Prostate gland (tissue), 2 donors: ENCODE measurements at regions not wholly inside any gene's neighbourhood (a gene's known extent, or its start where the extent isn't known, plus 50 kb on each side); places are given as distances from the start of the nearest gene placed in this dataset.

ENCODE experiments used
- DNase-seq: peaks from one replicate; pipeline ENCODE4 v3.0.0-alpha.2; 2019; ENCODE audit warnings: low spot score
- H3K27ac ChIP-seq, 2 donors: fragments of 200-600 bp; sonication (generic); 2 replicates each; pipeline ENCODE4 v1.5.1; 2017 to 2019
- H3K27me3 ChIP-seq: fragments of 200-600 bp; sonication (generic); replicated peaks from 2 replicates; pipeline ENCODE4 v1.5.1; 2019; ENCODE audit not compliant: insufficient read depth
- H3K36me3 ChIP-seq, 2 donors: fragments of 200-600 bp; sonication (generic); 1 replicate in 1 of 2; 2 replicates in 1 of 2; pipeline versions ENCODE4 v1.5.1 to v1.8.1; 2017 to 2019
- H3K4me1 ChIP-seq: fragments of 200-600 bp; sonication (generic); replicated peaks from 2 replicates; pipeline ENCODE4 v1.5.1; 2019
- H3K4me3 ChIP-seq, 2 donors: fragments of 200-600 bp; sonication (generic); 2 replicates each; pipeline ENCODE4 v1.5.1; 2017 to 2019
- H3K9me3 ChIP-seq: fragments of 200-600 bp; sonication (generic); 2 replicates; pipeline ENCODE4 v1.5.1; 2017
- POLR2A ChIP-seq: fragments of 450-650 bp; IDR thresholded peaks from one replicate; pipeline ENCODE4 v1.6.1; 2016; ENCODE audit warnings: antibody characterized with exemption, mild to moderate bottlenecking
- POLR2AphosphoS5 ChIP-seq: sonication (generic); formaldehyde crosslinking; IDR thresholded peaks from one replicate; pipeline ENCODE4 v1.6.1; 2017; ENCODE audit warnings: antibody characterized with exemption
- WGBS: methylation state at CpG from one replicate; pipeline ENCODE4 v1.1.5; 2018; 5-methylcytosine and 5-hydroxymethylcytosine counted together
- intact Hi-C: fragments of 100-400 bp; cut with DNase I; formaldehyde crosslinking; loops from one replicate; pipeline ENCODE4 v1.14.2; 2022
- TF ChIP-seq, protein P1 (sequence below), 4 experiments: fragments of 200-600 bp in 2 of 4; fragments of 450-650 bp in 2 of 4; sonication (generic) in 2 of 4; IDR thresholded peaks; 1 replicate in 3 of 4; 2 replicates in 1 of 4; pipeline ENCODE4 v1.5.1; 2016 to 2019; ENCODE audit warnings: antibody characterized with exemption in 4 of 4, mild to moderate bottlenecking in 2 of 4, moderate library complexity in 2 of 4

- 100% methylated on average over 3 of the region's 3 CpGs for WGBS
- intact Hi-C loops, result no loop called here
- no peak overlapping the region for H3K27ac ChIP-seq
- H3K9me3 ChIP-seq, result no peaks in the 10 kb centered on the region
- no peak for DNase-seq
- no peaks in the 10 kb centered on the region for H3K36me3 ChIP-seq
- TF ChIP-seq POLR2A, result no peak
- no peak for TF ChIP-seq POLR2AphosphoS5
- TF ChIP-seq, protein P1, sequence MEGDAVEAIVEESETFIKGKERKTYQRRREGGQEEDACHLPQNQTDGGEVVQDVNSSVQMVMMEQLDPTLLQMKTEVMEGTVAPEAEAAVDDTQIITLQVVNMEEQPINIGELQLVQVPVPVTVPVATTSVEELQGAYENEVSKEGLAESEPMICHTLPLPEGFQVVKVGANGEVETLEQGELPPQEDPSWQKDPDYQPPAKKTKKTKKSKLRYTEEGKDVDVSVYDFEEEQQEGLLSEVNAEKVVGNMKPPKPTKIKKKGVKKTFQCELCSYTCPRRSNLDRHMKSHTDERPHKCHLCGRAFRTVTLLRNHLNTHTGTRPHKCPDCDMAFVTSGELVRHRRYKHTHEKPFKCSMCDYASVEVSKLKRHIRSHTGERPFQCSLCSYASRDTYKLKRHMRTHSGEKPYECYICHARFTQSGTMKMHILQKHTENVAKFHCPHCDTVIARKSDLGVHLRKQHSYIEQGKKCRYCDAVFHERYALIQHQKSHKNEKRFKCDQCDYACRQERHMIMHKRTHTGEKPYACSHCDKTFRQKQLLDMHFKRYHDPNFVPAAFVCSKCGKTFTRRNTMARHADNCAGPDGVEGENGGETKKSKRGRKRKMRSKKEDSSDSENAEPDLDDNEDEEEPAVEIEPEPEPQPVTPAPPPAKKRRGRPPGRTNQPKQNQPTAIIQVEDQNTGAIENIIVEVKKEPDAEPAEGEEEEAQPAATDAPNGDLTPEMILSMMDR (IDR thresholded peaks at IDR 0.05), result no peak
- H3K27me3 ChIP-seq, result no peaks in the 10 kb centered on the region
- H3K4me1 ChIP-seq, result no peaks in the 10 kb centered on the region
- no peak overlapping the region for H3K4me3 ChIP-seq
Measured at GRCh38 chr3:190926619-190927018, 64.1 kb upstream of the GMNC start.

GRCh38 chr3:190912736-190913135 is 50.2 kb upstream of the GMNC start:
- H3K4me3 ChIP-seq, result no peak overlapping the region
- no peaks in the 10 kb centered on the region for H3K4me1 ChIP-seq
- DNase-seq, result no peak
- WGBS, result 60% methylated on average over 5 of the region's 5 CpGs
- intact Hi-C loops, result no loop called here
- TF ChIP-seq, protein P1 (IDR thresholded peaks at IDR 0.05), result no peak
- no peak for TF ChIP-seq POLR2AphosphoS5
- no peak for TF ChIP-seq POLR2A
- H3K9me3 ChIP-seq, result no peaks in the 10 kb centered on the region
- no peaks in the 10 kb centered on the region for H3K27me3 ChIP-seq
- no peaks in the 10 kb centered on the region for H3K36me3 ChIP-seq
- no peak overlapping the region for H3K27ac ChIP-seq
